ENCODE measurements at regions not wholly inside any gene's neighbourhood (a gene's known extent, or its start where the extent isn't known, plus 50 kb on each side); places are given as distances from the start of the nearest gene placed in this dataset.
"Not testable (repeated sequence)": the region's sequence is repeated elsewhere in the genome, so short reads cannot be mapped to it uniquely, and the experiment has no call there.

GRCh38 chr2:186946896-186947467 lies 98.0 kb upstream of the ZSWIM2 start:
- H3K36me3 ChIP-seq (ENCODE audit: control insufficient read depth in 2 of 2, insufficient read depth in 2 of 2, low read length in 1 of 2): no peaks in the 10 kb centered on the region
- H3K27me3 ChIP-seq (ENCODE audit: control insufficient read depth in 1 of 2, insufficient read depth in 2 of 2, low read length in 2 of 2): no peaks in the 10 kb centered on the region
- no peak overlapping the region for H3K27ac ChIP-seq (ENCODE audit: low read depth in 2 of 2, low read length in 1 of 2)
- 61 to 67% methylated on average over 2 of the region's 2 CpGs for WGBS, 2 donors
- H3K4me3 ChIP-seq (ENCODE audit: low read depth in 1 of 2, low read length in 2 of 2): no peak overlapping the region
- H3K9me3 ChIP-seq (ENCODE audit: control insufficient read depth in 2 of 2, insufficient read depth in 1 of 2, low read depth in 1 of 2, low read length in 1 of 2): no peaks in the 10 kb centered on the region
- peaks cover 0 to 2% of the 10 kb centered on the region in 2 donors for H3K4me1 ChIP-seq (ENCODE audit: control insufficient read depth in 2 of 2, insufficient read depth in 2 of 2, low read length in 1 of 2)

GRCh38 chr2:186941853-186942252 lies 92.9 kb upstream of the ZSWIM2 start:
- Histone ChIP-seq H3K36me3 (ENCODE audit: control insufficient read depth in 2 of 2, insufficient read depth in 2 of 2, low read length in 1 of 2) (no peaks in the 10 kb centered on the region), H3K4me3 (ENCODE audit: low read depth in 1 of 2, low read length in 2 of 2) (no peak overlapping the region), H3K4me1 (ENCODE audit: control insufficient read depth in 2 of 2, insufficient read depth in 2 of 2, low read length in 1 of 2) (peaks cover 0 to under 1% of the 10 kb centered on the region in 2 donors), H3K27me3 (ENCODE audit: control insufficient read depth in 1 of 2, insufficient read depth in 2 of 2, low read length in 2 of 2) (no peaks in the 10 kb centered on the region), H3K9me3 (ENCODE audit: control insufficient read depth in 2 of 2, insufficient read depth in 1 of 2, low read depth in 1 of 2, low read length in 1 of 2) (no peaks in the 10 kb centered on the region), H3K27ac (ENCODE audit: low read depth in 2 of 2, low read length in 1 of 2) (no peak overlapping the region)
- WGBS, 2 donors: 27 to 60% methylated on average over 1 of the region's 1 CpG

GRCh38 chr2:186940463-186940862 lies 91.5 kb upstream of the ZSWIM2 start:
- Histone ChIP-seq H3K36me3 (ENCODE audit: control insufficient read depth in 2 of 2, insufficient read depth in 2 of 2, low read length in 1 of 2) (no peaks in the 10 kb centered on the region), H3K4me1 (ENCODE audit: control insufficient read depth in 2 of 2, insufficient read depth in 2 of 2, low read length in 1 of 2) (no peaks in the 10 kb centered on the region), H3K9me3 (ENCODE audit: control insufficient read depth in 2 of 2, insufficient read depth in 1 of 2, low read depth in 1 of 2, low read length in 1 of 2) (no peaks in the 10 kb centered on the region), H3K27me3 (ENCODE audit: control insufficient read depth in 1 of 2, insufficient read depth in 2 of 2, low read length in 2 of 2) (no peaks in the 10 kb centered on the region), H3K27ac (ENCODE audit: low read depth in 2 of 2, low read length in 1 of 2) (no peak overlapping the region), H3K4me3 (ENCODE audit: low read depth in 1 of 2, low read length in 2 of 2) (no peak overlapping the region)
- WGBS, 2 donors: 54 to 58% methylated on average over 2 of the region's 2 CpGs

- no peak overlapping the region for H3K4me3 ChIP-seq (ENCODE audit: low read depth in 1 of 2, low read length in 2 of 2)
- no peaks in the 10 kb centered on the region for H3K9me3 ChIP-seq (ENCODE audit: control insufficient read depth in 2 of 2, insufficient read depth in 1 of 2, low read depth in 1 of 2, low read length in 1 of 2)
- no peak overlapping the region for H3K27ac ChIP-seq (ENCODE audit: low read depth in 2 of 2, low read length in 1 of 2)
- H3K27me3 ChIP-seq (ENCODE audit: control insufficient read depth in 1 of 2, insufficient read depth in 2 of 2, low read length in 2 of 2): no peaks in the 10 kb centered on the region
- no peaks in the 10 kb centered on the region for H3K4me1 ChIP-seq (ENCODE audit: control insufficient read depth in 2 of 2, insufficient read depth in 2 of 2, low read length in 1 of 2)
- no peaks in the 10 kb centered on the region for H3K36me3 ChIP-seq (ENCODE audit: control insufficient read depth in 2 of 2, insufficient read depth in 2 of 2, low read length in 1 of 2)
- 85 to 91% methylated on average over 4 of the region's 4 CpGs for WGBS, 2 donors
These were observed 85.5 kb upstream of the ZSWIM2 start for GRCh38 chr2:186934420-186934819.

- Histone ChIP-seq H3K36me3 (ENCODE audit: control insufficient read depth in 2 of 2, insufficient read depth in 2 of 2, low read length in 1 of 2) (no peaks in the 10 kb centered on the region), H3K4me1 (ENCODE audit: control insufficient read depth in 2 of 2, insufficient read depth in 2 of 2, low read length in 1 of 2) (no peaks in the 10 kb centered on the region), H3K27ac (ENCODE audit: low read depth in 2 of 2, low read length in 1 of 2) (no peak overlapping the region), H3K27me3 (ENCODE audit: control insufficient read depth in 1 of 2, insufficient read depth in 2 of 2, low read length in 2 of 2) (no peaks in the 10 kb centered on the region), H3K9me3 (ENCODE audit: control insufficient read depth in 2 of 2, insufficient read depth in 1 of 2, low read depth in 1 of 2, low read length in 1 of 2) (no peaks in the 10 kb centered on the region), H3K4me3 (ENCODE audit: low read depth in 1 of 2, low read length in 2 of 2) (no peak overlapping the region)
These were observed 78.9 kb upstream of the ZSWIM2 start for GRCh38 chr2:186927867-186928191.

GRCh38 chr2:186927185-186927866 lies 78.4 kb upstream of the ZSWIM2 start:
- Histone ChIP-seq H3K4me3 (ENCODE audit: low read depth in 1 of 2, low read length in 2 of 2) (no peak overlapping the region), H3K27ac (ENCODE audit: low read depth in 2 of 2, low read length in 1 of 2) (no peak overlapping the region), H3K4me1 (ENCODE audit: control insufficient read depth in 2 of 2, insufficient read depth in 2 of 2, low read length in 1 of 2) (no peaks in the 10 kb centered on the region), H3K27me3 (ENCODE audit: control insufficient read depth in 1 of 2, insufficient read depth in 2 of 2, low read length in 2 of 2) (no peaks in the 10 kb centered on the region), H3K9me3 (ENCODE audit: control insufficient read depth in 2 of 2, insufficient read depth in 1 of 2, low read depth in 1 of 2, low read length in 1 of 2) (no peaks in the 10 kb centered on the region), H3K36me3 (ENCODE audit: control insufficient read depth in 2 of 2, insufficient read depth in 2 of 2, low read length in 1 of 2) (no peaks in the 10 kb centered on the region)
- WGBS, 2 donors: 97% methylated on average over 4 of the region's 4 CpGs

GRCh38 chr2:186925514-186925913 lies 76.5 kb upstream of the ZSWIM2 start:
- Histone ChIP-seq H3K9me3 (ENCODE audit: control insufficient read depth in 2 of 2, insufficient read depth in 1 of 2, low read depth in 1 of 2, low read length in 1 of 2) (no peaks in the 10 kb centered on the region), H3K27me3 (ENCODE audit: control insufficient read depth in 1 of 2, insufficient read depth in 2 of 2, low read length in 2 of 2) (no peaks in the 10 kb centered on the region), H3K36me3 (ENCODE audit: control insufficient read depth in 2 of 2, insufficient read depth in 2 of 2, low read length in 1 of 2) (no peaks in the 10 kb centered on the region), H3K27ac (ENCODE audit: low read depth in 2 of 2, low read length in 1 of 2) (no peak overlapping the region), H3K4me3 (ENCODE audit: low read depth in 1 of 2, low read length in 2 of 2) (no peak overlapping the region), H3K4me1 (ENCODE audit: control insufficient read depth in 2 of 2, insufficient read depth in 2 of 2, low read length in 1 of 2) (no peaks in the 10 kb centered on the region)
- WGBS, 2 donors: 38 to 43% methylated on average over 1 of the region's 1 CpG

GRCh38 chr2:186922316-186922715 lies 73.3 kb upstream of the ZSWIM2 start:
- not testable (repeated sequence) for H3K36me3 ChIP-seq (ENCODE audit: control insufficient read depth in 2 of 2, insufficient read depth in 2 of 2, low read length in 1 of 2); H3K27ac ChIP-seq (ENCODE audit: low read depth in 2 of 2, low read length in 1 of 2); H3K27me3 ChIP-seq (ENCODE audit: control insufficient read depth in 1 of 2, insufficient read depth in 2 of 2, low read length in 2 of 2); H3K9me3 ChIP-seq (ENCODE audit: control insufficient read depth in 2 of 2, insufficient read depth in 1 of 2, low read depth in 1 of 2, low read length in 1 of 2); H3K4me3 ChIP-seq (ENCODE audit: low read depth in 1 of 2, low read length in 2 of 2); H3K4me1 ChIP-seq (ENCODE audit: control insufficient read depth in 2 of 2, insufficient read depth in 2 of 2, low read length in 1 of 2)
- WGBS, 2 donors: 90 to 98% methylated on average over 3 of the region's 3 CpGs

GRCh38 chr2:186919296-186919695 lies 70.3 kb upstream of the ZSWIM2 start:
- no peaks in the 10 kb centered on the region for H3K27me3 ChIP-seq (ENCODE audit: control insufficient read depth in 1 of 2, insufficient read depth in 2 of 2, low read length in 2 of 2)
- H3K27ac ChIP-seq (ENCODE audit: low read depth in 2 of 2, low read length in 1 of 2): no peak overlapping the region
- no peaks in the 10 kb centered on the region for H3K4me1 ChIP-seq (ENCODE audit: control insufficient read depth in 2 of 2, insufficient read depth in 2 of 2, low read length in 1 of 2)
- no peaks in the 10 kb centered on the region for H3K36me3 ChIP-seq (ENCODE audit: control insufficient read depth in 2 of 2, insufficient read depth in 2 of 2, low read length in 1 of 2)
- WGBS, 2 donors: 13 to 24% methylated on average over 2 of the region's 2 CpGs
- no peaks in the 10 kb centered on the region for H3K9me3 ChIP-seq (ENCODE audit: control insufficient read depth in 2 of 2, insufficient read depth in 1 of 2, low read depth in 1 of 2, low read length in 1 of 2)
- no peak overlapping the region for H3K4me3 ChIP-seq (ENCODE audit: low read depth in 1 of 2, low read length in 2 of 2)

GRCh38 chr2:186918495-186918894 lies 69.5 kb upstream of the ZSWIM2 start:
- 60 to 63% methylated on average over 3 of the region's 3 CpGs for WGBS, 2 donors
- no peaks in the 10 kb centered on the region for H3K27me3 ChIP-seq (ENCODE audit: control insufficient read depth in 1 of 2, insufficient read depth in 2 of 2, low read length in 2 of 2)
- no peak overlapping the region for H3K4me3 ChIP-seq (ENCODE audit: low read depth in 1 of 2, low read length in 2 of 2)
- H3K36me3 ChIP-seq (ENCODE audit: control insufficient read depth in 2 of 2, insufficient read depth in 2 of 2, low read length in 1 of 2): no peaks in the 10 kb centered on the region
- no peaks in the 10 kb centered on the region for H3K9me3 ChIP-seq (ENCODE audit: control insufficient read depth in 2 of 2, insufficient read depth in 1 of 2, low read depth in 1 of 2, low read length in 1 of 2)
- no peak overlapping the region for H3K27ac ChIP-seq (ENCODE audit: low read depth in 2 of 2, low read length in 1 of 2)
- H3K4me1 ChIP-seq (ENCODE audit: control insufficient read depth in 2 of 2, insufficient read depth in 2 of 2, low read length in 1 of 2): no peaks in the 10 kb centered on the region
